ENCODE measurements at regions not wholly inside any gene's neighbourhood (a gene's known extent, or its start where the extent isn't known, plus 50 kb on each side); places are given as distances from the start of the nearest gene placed in this dataset.

DNA sequence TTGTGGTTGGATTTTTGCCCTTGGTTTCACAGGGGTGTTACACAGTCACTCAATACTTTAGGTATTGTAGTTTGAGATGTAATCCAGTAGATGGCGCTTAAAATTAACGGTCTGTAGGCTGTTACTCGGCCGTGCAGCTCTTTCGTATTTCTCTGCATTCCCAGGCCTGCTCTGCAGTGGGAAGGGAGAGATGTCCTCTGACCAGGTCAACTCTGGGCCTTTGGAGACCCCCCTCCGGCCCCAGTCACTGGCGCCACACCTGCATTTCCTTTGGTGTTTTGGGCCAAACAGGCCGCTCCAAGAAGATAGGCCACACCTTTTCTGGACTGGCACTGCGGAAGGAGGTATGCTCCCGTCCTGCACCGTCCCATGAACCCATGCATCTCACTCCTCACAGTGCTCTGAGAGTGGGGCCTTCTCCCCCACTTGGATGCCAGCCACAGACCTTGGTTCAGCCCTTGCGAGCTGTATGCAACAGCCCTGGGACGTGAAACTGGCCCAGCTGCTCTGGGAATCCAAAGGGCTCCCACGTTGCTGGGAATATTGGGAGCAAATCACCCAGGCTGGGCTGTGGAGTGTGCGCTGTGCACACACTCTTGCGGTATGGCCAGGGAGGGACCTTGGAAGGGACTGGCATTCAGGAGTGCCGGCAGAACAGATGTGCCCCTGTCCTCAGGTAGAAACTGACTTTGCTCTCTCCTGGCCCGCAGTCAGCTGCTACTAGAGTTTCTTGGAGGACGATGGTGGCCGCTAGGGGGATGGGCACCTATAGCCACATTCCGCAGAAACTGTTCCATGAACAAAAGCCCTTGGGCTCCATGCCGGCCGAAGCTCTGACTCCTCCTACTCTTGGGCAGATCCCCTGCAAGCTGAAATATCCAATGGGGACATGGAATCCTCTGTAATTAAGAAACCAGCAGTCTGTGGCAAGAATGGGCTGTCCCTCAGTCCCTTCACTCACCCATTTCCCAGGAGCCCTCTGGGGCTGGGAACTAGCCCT lies 410.5 kb upstream of the CADM2 start:
- TF ChIP-seq, protein P1, sequence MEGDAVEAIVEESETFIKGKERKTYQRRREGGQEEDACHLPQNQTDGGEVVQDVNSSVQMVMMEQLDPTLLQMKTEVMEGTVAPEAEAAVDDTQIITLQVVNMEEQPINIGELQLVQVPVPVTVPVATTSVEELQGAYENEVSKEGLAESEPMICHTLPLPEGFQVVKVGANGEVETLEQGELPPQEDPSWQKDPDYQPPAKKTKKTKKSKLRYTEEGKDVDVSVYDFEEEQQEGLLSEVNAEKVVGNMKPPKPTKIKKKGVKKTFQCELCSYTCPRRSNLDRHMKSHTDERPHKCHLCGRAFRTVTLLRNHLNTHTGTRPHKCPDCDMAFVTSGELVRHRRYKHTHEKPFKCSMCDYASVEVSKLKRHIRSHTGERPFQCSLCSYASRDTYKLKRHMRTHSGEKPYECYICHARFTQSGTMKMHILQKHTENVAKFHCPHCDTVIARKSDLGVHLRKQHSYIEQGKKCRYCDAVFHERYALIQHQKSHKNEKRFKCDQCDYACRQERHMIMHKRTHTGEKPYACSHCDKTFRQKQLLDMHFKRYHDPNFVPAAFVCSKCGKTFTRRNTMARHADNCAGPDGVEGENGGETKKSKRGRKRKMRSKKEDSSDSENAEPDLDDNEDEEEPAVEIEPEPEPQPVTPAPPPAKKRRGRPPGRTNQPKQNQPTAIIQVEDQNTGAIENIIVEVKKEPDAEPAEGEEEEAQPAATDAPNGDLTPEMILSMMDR (IDR thresholded peaks at IDR 0.05; ENCODE audit: insufficient read depth, low read length, poor library complexity, severe bottlenecking) = peak; percentile 39
- H3K36me3 ChIP-seq (ENCODE audit: control insufficient read depth, insufficient read depth, low read length) = no peaks in the 10 kb centered on the region
- no peak for DNase-seq (ENCODE audit: low read depth)
- no peaks in the 10 kb centered on the region for H3K27me3 ChIP-seq (ENCODE audit: control insufficient read depth, insufficient read depth, low read length)
- no peak overlapping the region for H3K4me3 ChIP-seq (ENCODE audit: low read depth, low read length)

- DNase-seq (ENCODE audit: low read depth) = no peak
- H3K27me3 ChIP-seq (ENCODE audit: control insufficient read depth, insufficient read depth, low read length) = no peaks in the 10 kb centered on the region
- no peaks in the 10 kb centered on the region for H3K36me3 ChIP-seq (ENCODE audit: control insufficient read depth, insufficient read depth, low read length)
- TF ChIP-seq, protein P1 (IDR thresholded peaks at IDR 0.05; ENCODE audit: insufficient read depth, low read length, poor library complexity, severe bottlenecking) = no peak
- no peak overlapping the region for H3K4me3 ChIP-seq (ENCODE audit: low read depth, low read length)
Observed at GRCh38 chr3:84555629-84556028, 403.2 kb upstream of the CADM2 start.

DNA sequence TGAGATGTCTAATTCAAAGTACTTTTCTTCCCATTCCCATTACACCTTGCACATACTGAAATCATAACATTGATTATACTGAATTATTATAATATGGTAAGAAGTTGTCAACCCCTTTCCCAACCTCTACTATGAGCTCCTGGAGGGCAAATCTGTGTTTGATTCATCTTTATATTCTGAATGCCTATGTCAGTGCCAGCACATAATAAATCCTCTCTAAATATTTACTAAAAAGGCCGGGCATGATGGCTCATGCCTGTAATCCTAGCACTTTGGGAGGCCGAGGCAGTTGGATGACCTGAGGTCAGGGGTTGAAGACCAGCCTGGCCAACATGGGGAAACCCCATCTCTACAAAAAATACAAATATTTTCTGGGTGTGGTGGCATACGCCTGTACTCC lies 392.5 kb upstream of the CADM2 start:
- no peaks in the 10 kb centered on the region for H3K36me3 ChIP-seq (ENCODE audit: control insufficient read depth, insufficient read depth, low read length)
- no peak for DNase-seq (ENCODE audit: low read depth)
- H3K27me3 ChIP-seq (ENCODE audit: control insufficient read depth, insufficient read depth, low read length) = no peaks in the 10 kb centered on the region
- H3K4me3 ChIP-seq (ENCODE audit: low read depth, low read length) = no peak overlapping the region
- TF ChIP-seq, protein P1 (IDR thresholded peaks at IDR 0.05; ENCODE audit: insufficient read depth, low read length, poor library complexity, severe bottlenecking) = no peak

- Histone ChIP-seq H3K36me3 (ENCODE audit: control insufficient read depth, insufficient read depth, low read length) (no peaks in the 10 kb centered on the region), H3K4me3 (ENCODE audit: low read depth, low read length) (no peak overlapping the region), H3K27me3 (ENCODE audit: control insufficient read depth, insufficient read depth, low read length) (no peaks in the 10 kb centered on the region)
- no peak for DNase-seq (ENCODE audit: low read depth)
- TF ChIP-seq, protein P1 (IDR thresholded peaks at IDR 0.05; ENCODE audit: insufficient read depth, low read length, poor library complexity, severe bottlenecking) = no peak
Observed at GRCh38 chr3:84567796-84568195, 391.0 kb upstream of the CADM2 start.

- no peaks in the 10 kb centered on the region for H3K36me3 ChIP-seq (ENCODE audit: control insufficient read depth, insufficient read depth, low read length)
- DNase-seq (ENCODE audit: low read depth) = no peak
- H3K27me3 ChIP-seq (ENCODE audit: control insufficient read depth, insufficient read depth, low read length) = no peaks in the 10 kb centered on the region
- TF ChIP-seq, protein P1 (IDR thresholded peaks at IDR 0.05; ENCODE audit: insufficient read depth, low read length, poor library complexity, severe bottlenecking) = no peak
- no peak overlapping the region for H3K4me3 ChIP-seq (ENCODE audit: low read depth, low read length)
Observed at GRCh38 chr3:84573962-84574361, 384.8 kb upstream of the CADM2 start.

All from kidney epithelial cell (primary cell).